ENCODE measurements at regions not wholly inside any gene's neighbourhood (a gene's known extent, or its start where the extent isn't known, plus 50 kb on each side); places are given as distances from the start of the nearest gene placed in this dataset.

DNA sequence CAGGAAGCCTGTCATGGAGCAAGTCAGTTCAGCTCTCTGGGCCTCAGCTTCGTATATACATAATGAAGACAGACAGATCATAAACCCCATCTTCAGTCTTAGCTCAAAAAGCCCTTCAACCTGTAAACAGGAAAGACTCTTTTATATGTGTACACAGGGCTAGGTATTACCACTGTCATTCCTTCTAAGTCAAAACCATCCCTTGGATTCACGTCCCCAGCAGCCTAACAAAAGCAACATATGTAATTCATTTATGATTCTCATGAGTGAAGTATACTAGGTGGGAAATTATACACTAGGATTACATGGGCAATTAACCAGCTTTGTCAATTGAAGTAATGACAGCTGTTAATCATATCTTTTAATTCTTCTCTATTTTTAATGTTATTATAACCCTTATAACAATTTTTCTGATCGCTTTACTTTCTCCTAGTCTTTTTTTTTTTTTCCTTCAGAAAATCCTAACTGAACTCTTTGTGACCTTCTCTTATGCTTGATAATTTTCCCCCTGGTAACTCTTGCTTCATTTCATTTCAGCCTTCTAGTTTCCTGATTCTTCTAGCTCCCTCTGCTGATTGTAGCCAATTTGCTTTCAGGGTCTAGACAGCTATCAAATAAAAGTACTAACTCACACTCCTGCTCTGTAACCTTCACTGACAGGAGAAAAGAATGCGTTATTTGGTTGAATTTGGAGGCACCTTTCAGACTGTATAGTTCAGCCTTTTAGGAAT lies 99.7 kb downstream of the RBM43 start:
- TF ChIP-seq CTCF (IDR thresholded peaks at IDR 0.05) (peak; percentile 35), EZH2 (IDR thresholded peaks at IDR 0.05) (no peak)
